ENCODE measurements at regions not wholly inside any gene's neighbourhood (a gene's known extent, or its start where the extent isn't known, plus 50 kb on each side); places are given as distances from the start of the nearest gene placed in this dataset.
"Not testable (repeated sequence)": the region's sequence is repeated elsewhere in the genome, so short reads cannot be mapped to it uniquely, and the experiment has no call there.

- Histone ChIP-seq H3K4me2 (ENCODE audit: low read length) (no peak overlapping the region), H3K27me3 (ENCODE audit: insufficient read depth, low read length, poor library complexity) (no peaks in the 10 kb centered on the region), H2BK120ac (ENCODE audit: low read depth, low read length) (no peak overlapping the region), H3K4ac (ENCODE audit: low read depth, low read length) (no peak overlapping the region), H3K4me3 (ENCODE audit: low read length) (no peak overlapping the region), H3K27ac (ENCODE audit: low read depth, low read length) (no peak overlapping the region), H4K8ac (ENCODE audit: low read depth, low read length) (no peak overlapping the region), H3K79me1 (ENCODE audit: low read length) (no peaks in the 10 kb centered on the region), H3K18ac (ENCODE audit: low read length) (no peak overlapping the region), H3K56ac (ENCODE audit: low read length) (no peak overlapping the region), H2BK5ac (ENCODE audit: low read length) (no peak overlapping the region), H2AK5ac (ENCODE audit: low read length) (no peak overlapping the region), H3K23ac (ENCODE audit: low read length) (no peak overlapping the region), H3K9ac (ENCODE audit: low read length) (no peak overlapping the region), H4K5ac (ENCODE audit: low read length) (no peak overlapping the region), H3K79me2 (ENCODE audit: control insufficient read depth, insufficient read depth, low read length) (no peaks in the 10 kb centered on the region), H3K36me3 (ENCODE audit: control insufficient read depth, insufficient read depth, low read length) (no peaks in the 10 kb centered on the region), H3K4me1 (ENCODE audit: control insufficient read depth, low read depth, low read length) (no peaks in the 10 kb centered on the region), H2BK15ac (replicated peaks; ENCODE audit: low read depth) (no peak overlapping the region)
- no CpG with 5 or more reads among the region's 2 CpGs for WGBS (ENCODE audit: extremely low coverage, insufficient coverage, low lambda C conversion rate)
- DNase-seq, result no peak
These were observed 50.3 kb upstream of the ATP6AP2 start for GRCh38 chrX:40530509-40530908.

- WGBS (ENCODE audit: extremely low coverage, insufficient coverage, low lambda C conversion rate), result no CpG with 5 or more reads among the region's 3 CpGs
These were observed 53.2 kb upstream of the ATP6AP2 start for GRCh38 chrX:40527543-40527942.

GRCh38 chrX:40526412-40526811 is 54.4 kb upstream of the ATP6AP2 start:
- Histone ChIP-seq H3K4me3 (ENCODE audit: low read length) (no peak overlapping the region), H2AK5ac (ENCODE audit: low read length) (no peak overlapping the region), H4K8ac (ENCODE audit: low read depth, low read length) (no peak overlapping the region), H3K23ac (ENCODE audit: low read length) (no peak overlapping the region), H3K27me3 (ENCODE audit: insufficient read depth, low read length, poor library complexity) (no peaks in the 10 kb centered on the region), H3K9ac (ENCODE audit: low read length) (no peak overlapping the region), H2BK120ac (ENCODE audit: low read depth, low read length) (no peak overlapping the region), H2BK5ac (ENCODE audit: low read length) (no peak overlapping the region), H3K27ac (ENCODE audit: low read depth, low read length) (no peak overlapping the region), H4K5ac (ENCODE audit: low read length) (no peak overlapping the region), H3K4me1 (ENCODE audit: control insufficient read depth, low read depth, low read length) (no peaks in the 10 kb centered on the region), H3K56ac (ENCODE audit: low read length) (no peak overlapping the region), H3K36me3 (ENCODE audit: control insufficient read depth, insufficient read depth, low read length) (no peaks in the 10 kb centered on the region), H3K79me2 (ENCODE audit: control insufficient read depth, insufficient read depth, low read length) (no peaks in the 10 kb centered on the region), H3K4ac (ENCODE audit: low read depth, low read length) (no peak overlapping the region), H3K18ac (ENCODE audit: low read length) (no peak overlapping the region), H2BK15ac (replicated peaks; ENCODE audit: low read depth) (no peak overlapping the region), H3K79me1 (ENCODE audit: low read length) (no peaks in the 10 kb centered on the region), H3K4me2 (ENCODE audit: low read length) (no peak overlapping the region)
- no CpG with 5 or more reads among the region's 2 CpGs for WGBS (ENCODE audit: extremely low coverage, insufficient coverage, low lambda C conversion rate)
- DNase-seq, result no peak

More at GRCh38 chrX:40527543-40527942, 53.2 kb upstream of the ATP6AP2 start:
- Histone ChIP-seq H4K5ac (ENCODE audit: low read length) (no peak overlapping the region), H2AK5ac (ENCODE audit: low read length) (no peak overlapping the region), H2BK15ac (replicated peaks; ENCODE audit: low read depth) (no peak overlapping the region), H3K4ac (ENCODE audit: low read depth, low read length) (no peak overlapping the region), H3K9ac (ENCODE audit: low read length) (no peak overlapping the region), H4K8ac (ENCODE audit: low read depth, low read length) (no peak overlapping the region), H3K27ac (ENCODE audit: low read depth, low read length) (no peak overlapping the region), H3K4me2 (ENCODE audit: low read length) (no peak overlapping the region), H3K79me1 (ENCODE audit: low read length) (no peaks in the 10 kb centered on the region), H3K23ac (ENCODE audit: low read length) (no peak overlapping the region), H3K27me3 (ENCODE audit: insufficient read depth, low read length, poor library complexity) (no peaks in the 10 kb centered on the region), H2BK5ac (ENCODE audit: low read length) (no peak overlapping the region), H2BK120ac (ENCODE audit: low read depth, low read length) (no peak overlapping the region), H3K79me2 (ENCODE audit: control insufficient read depth, insufficient read depth, low read length) (no peaks in the 10 kb centered on the region), H3K18ac (ENCODE audit: low read length) (no peak overlapping the region), H3K4me3 (ENCODE audit: low read length) (no peak overlapping the region), H3K56ac (ENCODE audit: low read length) (no peak overlapping the region), H3K4me1 (ENCODE audit: control insufficient read depth, low read depth, low read length) (no peaks in the 10 kb centered on the region), H3K36me3 (ENCODE audit: control insufficient read depth, insufficient read depth, low read length) (no peaks in the 10 kb centered on the region)
- DNase-seq, result no peak

GRCh38 chrX:40525901-40526300 is 54.9 kb upstream of the ATP6AP2 start:
- not testable (repeated sequence) for H3K27me3 ChIP-seq (ENCODE audit: insufficient read depth, low read length, poor library complexity); H2BK5ac ChIP-seq (ENCODE audit: low read length); H3K79me1 ChIP-seq (ENCODE audit: low read length); H2BK15ac ChIP-seq (replicated peaks; ENCODE audit: low read depth); H2BK120ac ChIP-seq (ENCODE audit: low read depth, low read length); H3K4me3 ChIP-seq (ENCODE audit: low read length); H3K9ac ChIP-seq (ENCODE audit: low read length); H3K4me1 ChIP-seq (ENCODE audit: control insufficient read depth, low read depth, low read length); H3K36me3 ChIP-seq (ENCODE audit: control insufficient read depth, insufficient read depth, low read length); H3K27ac ChIP-seq (ENCODE audit: low read depth, low read length); H3K79me2 ChIP-seq (ENCODE audit: control insufficient read depth, insufficient read depth, low read length); H3K23ac ChIP-seq (ENCODE audit: low read length); H4K5ac ChIP-seq (ENCODE audit: low read length); H3K4me2 ChIP-seq (ENCODE audit: low read length); DNase-seq; H3K18ac ChIP-seq (ENCODE audit: low read length); H4K8ac ChIP-seq (ENCODE audit: low read depth, low read length); H3K56ac ChIP-seq (ENCODE audit: low read length); H3K4ac ChIP-seq (ENCODE audit: low read depth, low read length); H2AK5ac ChIP-seq (ENCODE audit: low read length)
- WGBS (ENCODE audit: extremely low coverage, insufficient coverage, low lambda C conversion rate), result no CpG with 5 or more reads among the region's 1 CpG

GRCh38 chrX:40524423-40524822 is 56.3 kb upstream of the ATP6AP2 start:
- Histone ChIP-seq H3K4me3 (ENCODE audit: low read length) (no peak overlapping the region), H2BK15ac (replicated peaks; ENCODE audit: low read depth) (no peak overlapping the region), H4K8ac (ENCODE audit: low read depth, low read length) (no peak overlapping the region), H2BK5ac (ENCODE audit: low read length) (no peak overlapping the region), H3K27me3 (ENCODE audit: insufficient read depth, low read length, poor library complexity) (no peaks in the 10 kb centered on the region), H3K36me3 (ENCODE audit: control insufficient read depth, insufficient read depth, low read length) (no peaks in the 10 kb centered on the region), H3K56ac (ENCODE audit: low read length) (no peak overlapping the region), H4K5ac (ENCODE audit: low read length) (no peak overlapping the region), H2BK120ac (ENCODE audit: low read depth, low read length) (no peak overlapping the region), H3K4ac (ENCODE audit: low read depth, low read length) (no peak overlapping the region), H2AK5ac (ENCODE audit: low read length) (no peak overlapping the region), H3K79me2 (ENCODE audit: control insufficient read depth, insufficient read depth, low read length) (no peaks in the 10 kb centered on the region), H3K27ac (ENCODE audit: low read depth, low read length) (no peak overlapping the region), H3K18ac (ENCODE audit: low read length) (no peak overlapping the region), H3K23ac (ENCODE audit: low read length) (no peak overlapping the region), H3K4me2 (ENCODE audit: low read length) (no peak overlapping the region), H3K79me1 (ENCODE audit: low read length) (no peaks in the 10 kb centered on the region), H3K9ac (ENCODE audit: low read length) (no peak overlapping the region), H3K4me1 (ENCODE audit: control insufficient read depth, low read depth, low read length) (no peaks in the 10 kb centered on the region)
- DNase-seq, result no peak
- WGBS (ENCODE audit: extremely low coverage, insufficient coverage, low lambda C conversion rate), result no CpG with 5 or more reads among the region's 1 CpG

GRCh38 chrX:40523852-40524251 is 56.9 kb upstream of the ATP6AP2 start:
- Histone ChIP-seq H4K5ac (ENCODE audit: low read length) (no peak overlapping the region), H3K27ac (ENCODE audit: low read depth, low read length) (no peak overlapping the region)

More at GRCh38 chrX:40523852-40524251, 56.9 kb upstream of the ATP6AP2 start:
- Histone ChIP-seq H3K4me2 (ENCODE audit: low read length) (no peak overlapping the region), H3K4ac (ENCODE audit: low read depth, low read length) (no peak overlapping the region), H3K18ac (ENCODE audit: low read length) (no peak overlapping the region), H2BK120ac (ENCODE audit: low read depth, low read length) (no peak overlapping the region), H3K27me3 (ENCODE audit: insufficient read depth, low read length, poor library complexity) (no peaks in the 10 kb centered on the region), H3K36me3 (ENCODE audit: control insufficient read depth, insufficient read depth, low read length) (no peaks in the 10 kb centered on the region), H4K8ac (ENCODE audit: low read depth, low read length) (no peak overlapping the region), H3K79me1 (ENCODE audit: low read length) (no peaks in the 10 kb centered on the region), H2AK5ac (ENCODE audit: low read length) (no peak overlapping the region), H3K4me1 (ENCODE audit: control insufficient read depth, low read depth, low read length) (no peaks in the 10 kb centered on the region), H3K23ac (ENCODE audit: low read length) (no peak overlapping the region), H3K79me2 (ENCODE audit: control insufficient read depth, insufficient read depth, low read length) (no peaks in the 10 kb centered on the region), H3K4me3 (ENCODE audit: low read length) (no peak overlapping the region), H3K9ac (ENCODE audit: low read length) (no peak overlapping the region), H2BK5ac (ENCODE audit: low read length) (no peak overlapping the region), H2BK15ac (replicated peaks; ENCODE audit: low read depth) (no peak overlapping the region), H3K56ac (ENCODE audit: low read length) (no peak overlapping the region)
- no peak for DNase-seq
- WGBS (ENCODE audit: extremely low coverage, insufficient coverage, low lambda C conversion rate), result no CpG with 5 or more reads among the region's 3 CpGs
